Coronary artery (tissue), 2 donors: ENCODE measurements at regions not wholly inside any gene's neighbourhood (a gene's known extent, or its start where the extent isn't known, plus 50 kb on each side); places are given as distances from the start of the nearest gene placed in this dataset.
"Not testable (repeated sequence)": the region's sequence is repeated elsewhere in the genome, so short reads cannot be mapped to it uniquely, and the experiment has no call there.

Experiments used
- DNase-seq: peaks from one replicate; pipeline ENCODE4 v3.0.0-alpha.2; 2017; ENCODE audit warnings: low spot score
- H3K27ac ChIP-seq, 2 donors: fragments of 200-600 bp; sonication (generic); one replicate each; pipeline ENCODE4 v1.5.1; 2016 to 2019
- H3K4me3 ChIP-seq: fragments of 200-600 bp; sonication (generic); 2 replicates; pipeline ENCODE4 v1.5.1; 2016; ENCODE audit warnings: mild to moderate bottlenecking, moderate library complexity
- CTCF ChIP-seq: fragments of 200-600 bp; sonication (generic); IDR thresholded peaks from one replicate; pipeline ENCODE4 v1.5.1; 2019; ENCODE audit warnings: antibody characterized with exemption

GRCh38 chr10:126754966-126755365 is 84.5 kb upstream of the C10orf90 start:
- no peak overlapping the region for H3K4me3 ChIP-seq
- no peak for TF ChIP-seq CTCF
- DNase-seq: no peak
- H3K27ac ChIP-seq: no peak overlapping the region

GRCh38 chr10:126758867-126759266 is 88.4 kb upstream of the C10orf90 start:
- Histone ChIP-seq H3K4me3 (no peak overlapping the region), H3K27ac (no peak overlapping the region)
- DNase-seq: no peak
- no peak for TF ChIP-seq CTCF

- Histone ChIP-seq H3K4me3 (no peak overlapping the region), H3K27ac (no peak overlapping the region)
- no peak for TF ChIP-seq CTCF
- no peak for DNase-seq
Measured at GRCh38 chr10:126759531-126759930, 89.0 kb upstream of the C10orf90 start.

GRCh38 chr10:126766646-126767045 is 96.2 kb upstream of the C10orf90 start:
- not testable (repeated sequence) for DNase-seq, H3K27ac ChIP-seq, H3K4me3 ChIP-seq

GRCh38 chr10:126770809-126771208 is 100.3 kb upstream of the C10orf90 start:
- Histone ChIP-seq H3K4me3 (no peak overlapping the region), H3K27ac (no peak overlapping the region)
- TF ChIP-seq CTCF: no peak
- DNase-seq: no peak

GRCh38 chr10:126776168-126776567 is 105.7 kb upstream of the C10orf90 start:
- no peak overlapping the region for H3K27ac ChIP-seq
- H3K4me3 ChIP-seq: no peak overlapping the region
- DNase-seq: no peak
- TF ChIP-seq CTCF: no peak

- Histone ChIP-seq H3K4me3 (no peak overlapping the region), H3K27ac (no peak overlapping the region)
- no peak for DNase-seq
- TF ChIP-seq CTCF: no peak
Measured at GRCh38 chr10:126777714-126778113, 107.2 kb upstream of the C10orf90 start.
